Stomach (tissue), 8 donors: ENCODE measurements at regions not wholly inside any gene's neighbourhood (a gene's known extent, or its start where the extent isn't known, plus 50 kb on each side); places are given as distances from the start of the nearest gene placed in this dataset.

ENCODE experiments used
- DNase-seq, 2 donors: peaks; one replicate each; pipeline versions ENCODE4 v3.0.0 to v3.0.0-alpha.2; 2013 to 2019
- H3K27ac ChIP-seq, 5 donors: fragments of 200-600 bp in 4 of 5; sonication (generic) in 4 of 5; one replicate each; pipeline ENCODE4 v1.5.1; 2013 to 2019; ENCODE audit warnings: mild to moderate bottlenecking in 1 of 5, moderate library complexity in 1 of 5
- H3K27me3 ChIP-seq, 3 donors: fragments of 200-600 bp; sonication (generic); one replicate each; pipeline ENCODE4 v1.5.1; 2017 to 2019; ENCODE audit warnings: mixed run types in 1 of 3
- H3K36me3 ChIP-seq, 4 donors: fragments of 200-600 bp; sonication (generic); 1 replicate in 3 of 4; 2 replicates in 1 of 4; pipeline ENCODE4 v1.5.1; 2016 to 2019
- H3K4me1 ChIP-seq, 4 donors: fragments of 200-600 bp; sonication (generic); one replicate each; pipeline ENCODE4 v1.5.1; 2016 to 2019
- H3K4me3 ChIP-seq, 4 donors: fragments of 200-600 bp; sonication (generic) in 3 of 4; one replicate each; pipeline ENCODE4 v1.5.1; 2016 to 2019; ENCODE audit warnings: mild to moderate bottlenecking in 1 of 4
- H3K9me3 ChIP-seq, 4 donors: fragments of 200-600 bp; sonication (generic); one replicate each; pipeline ENCODE4 v1.5.1; 2016 to 2019
- EP300 ChIP-seq: sonication (generic); formaldehyde crosslinking; IDR thresholded peaks from one replicate; pipeline ENCODE4 v1.6.1; 2017; ENCODE audit warnings: antibody characterized with exemption
- POLR2A ChIP-seq, 4 donors: fragments of 450-650 bp; IDR thresholded peaks; one replicate each; pipeline ENCODE4 v1.6.1; 2016; ENCODE audit warnings: antibody characterized with exemption in 4 of 4, control low read depth in 2 of 4, mild to moderate bottlenecking in 1 of 4, moderate library complexity in 1 of 4
- POLR2AphosphoS5 ChIP-seq, 3 donors: sonication (generic); formaldehyde crosslinking; IDR thresholded peaks; one replicate each; pipeline ENCODE4 v1.6.1; 2016; ENCODE audit warnings: antibody characterized with exemption in 3 of 3
- WGBS, 5 donors: extraction: QIAGEN DNeasy Blood & Tissue Kit in 3 of 5; methylation state at CpG; one replicate each; pipeline versions ENCODE4 v1.1.5 to v1.1.7; 2013 to 2018; 5-methylcytosine and 5-hydroxymethylcytosine counted together
- intact Hi-C: fragments of 100-400 bp; cut with DNase I; formaldehyde crosslinking; loops from one replicate; pipeline ENCODE4 v1.15.1; 2023; ENCODE audit warnings: low total_unique reads
- TF ChIP-seq, protein P1 (sequence below), 7 experiments: fragments of 450-650 bp in 4 of 7; fragments of 200-600 bp in 3 of 7; sonication (generic) in 3 of 7; IDR thresholded peaks; one replicate each; pipeline ENCODE4 v1.5.1; 2016 to 2019; ENCODE audit warnings: antibody characterized with exemption in 7 of 7, control low read depth in 2 of 7, mild to moderate bottlenecking in 1 of 7
- donor health status: healthy with polysubstance abuse.
- donor health status: Bipolar disorder and iron deficiency.
- donor health status: healthy.

DNA sequence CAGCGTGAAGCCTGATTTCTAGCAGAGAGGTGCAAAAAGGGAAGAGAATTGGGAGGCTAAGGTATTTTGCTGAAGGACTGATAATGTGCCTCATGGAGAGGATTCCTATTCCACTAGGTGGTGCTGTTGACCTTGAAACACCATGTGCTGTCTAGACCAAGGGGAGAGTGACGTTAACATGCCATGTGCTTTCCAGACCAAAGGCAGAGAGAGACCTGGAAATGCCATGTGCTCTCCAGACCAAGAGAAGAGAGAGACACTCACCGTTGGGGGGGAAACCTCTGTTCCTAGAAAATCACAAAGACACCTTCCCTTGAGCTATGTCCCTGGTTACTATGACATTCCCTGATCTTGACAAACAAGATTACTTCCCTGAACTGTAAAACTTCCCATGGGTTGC is 286.0 kb upstream of the TUSC1 start:
- intact Hi-C loops: no loop called here
- Histone ChIP-seq H3K36me3 (no peaks in the 10 kb centered on the region), H3K27me3 (no peaks in the 10 kb centered on the region), H3K4me1 (no peaks in the 10 kb centered on the region), H3K27ac (no peak overlapping the region), H3K9me3 (peaks cover 3 to 30% (median 20%) of the 10 kb centered on the region in 4 donors), H3K4me3 (no peak overlapping the region)
- DNase-seq: peak in 1 of 2 donors; percentile 47
- TF ChIP-seq EP300: no peak
- TF ChIP-seq, protein P1, sequence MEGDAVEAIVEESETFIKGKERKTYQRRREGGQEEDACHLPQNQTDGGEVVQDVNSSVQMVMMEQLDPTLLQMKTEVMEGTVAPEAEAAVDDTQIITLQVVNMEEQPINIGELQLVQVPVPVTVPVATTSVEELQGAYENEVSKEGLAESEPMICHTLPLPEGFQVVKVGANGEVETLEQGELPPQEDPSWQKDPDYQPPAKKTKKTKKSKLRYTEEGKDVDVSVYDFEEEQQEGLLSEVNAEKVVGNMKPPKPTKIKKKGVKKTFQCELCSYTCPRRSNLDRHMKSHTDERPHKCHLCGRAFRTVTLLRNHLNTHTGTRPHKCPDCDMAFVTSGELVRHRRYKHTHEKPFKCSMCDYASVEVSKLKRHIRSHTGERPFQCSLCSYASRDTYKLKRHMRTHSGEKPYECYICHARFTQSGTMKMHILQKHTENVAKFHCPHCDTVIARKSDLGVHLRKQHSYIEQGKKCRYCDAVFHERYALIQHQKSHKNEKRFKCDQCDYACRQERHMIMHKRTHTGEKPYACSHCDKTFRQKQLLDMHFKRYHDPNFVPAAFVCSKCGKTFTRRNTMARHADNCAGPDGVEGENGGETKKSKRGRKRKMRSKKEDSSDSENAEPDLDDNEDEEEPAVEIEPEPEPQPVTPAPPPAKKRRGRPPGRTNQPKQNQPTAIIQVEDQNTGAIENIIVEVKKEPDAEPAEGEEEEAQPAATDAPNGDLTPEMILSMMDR (IDR thresholded peaks at IDR 0.05): peak in 1 of 7 experiments; percentile 7
- WGBS, 5 donors: 31 to 45% (median 40%) methylated on average over 3 of the region's 3 CpGs

DNA sequence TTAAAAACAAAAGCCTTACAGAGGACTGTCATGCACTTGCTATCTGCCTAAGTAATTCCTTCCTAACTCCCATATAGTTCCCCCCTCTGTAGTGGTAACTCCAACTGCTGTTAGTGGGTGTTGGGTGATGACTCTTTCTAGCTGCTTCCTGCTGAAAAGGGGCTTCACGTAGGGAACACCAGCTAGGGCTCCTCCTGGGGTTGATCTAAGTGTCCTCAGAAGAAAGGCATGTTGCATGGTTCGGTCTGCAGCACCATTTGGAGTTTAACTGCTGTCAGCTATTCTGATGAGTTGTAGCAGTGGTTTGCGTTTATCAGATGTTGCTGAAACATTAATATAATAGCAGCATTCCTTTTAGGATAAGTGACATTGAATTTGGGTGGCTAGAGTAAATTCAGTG is 281.9 kb upstream of the TUSC1 start:
- H3K4me3 ChIP-seq: no peak overlapping the region
- H3K27me3 ChIP-seq: no peaks in the 10 kb centered on the region
- 61 to 79% (median 70%) methylated on average over 3 of the region's 3 CpGs for WGBS, 5 donors
- no peak for DNase-seq
- no peaks in the 10 kb centered on the region for H3K36me3 ChIP-seq
- TF ChIP-seq POLR2A (IDR thresholded peaks at IDR 0.05): no peak
- H3K27ac ChIP-seq: no peak overlapping the region
- H3K4me1 ChIP-seq: no peaks in the 10 kb centered on the region
- intact Hi-C loops: no loop called here
- peaks cover 3 to 23% (median 18%) of the 10 kb centered on the region in 4 donors for H3K9me3 ChIP-seq

DNA sequence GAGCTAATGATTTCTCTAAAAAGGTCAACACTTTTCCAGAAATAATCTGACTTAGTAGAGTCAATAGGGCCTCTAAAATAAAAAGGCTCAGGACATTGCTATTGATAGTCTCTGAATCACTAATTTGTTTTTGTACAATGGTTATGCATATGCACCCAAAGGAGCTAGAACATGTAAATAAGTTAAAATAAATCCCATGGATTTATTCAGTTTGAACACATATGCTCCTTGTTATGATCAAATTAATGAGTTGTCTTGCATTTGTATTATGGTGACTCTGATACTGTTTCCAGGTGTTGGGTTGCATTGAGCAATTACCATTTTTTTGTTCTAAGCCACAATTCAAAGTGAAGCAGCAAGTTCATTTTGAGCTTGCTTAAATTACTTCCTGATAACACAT is 276.0 kb upstream of the TUSC1 start:
- Histone ChIP-seq H3K4me3 (no peak overlapping the region), H3K4me1 (no peaks in the 10 kb centered on the region), H3K27me3 (no peaks in the 10 kb centered on the region), H3K36me3 (no peaks in the 10 kb centered on the region), H3K9me3 (peaks cover 0 to 13% (median 5%) of the 10 kb centered on the region in 4 donors), H3K27ac (no peak overlapping the region)
- DNase-seq: no peak
- TF ChIP-seq POLR2AphosphoS5 (IDR thresholded peaks at IDR 0.05) (no peak), POLR2A (IDR thresholded peaks at IDR 0.05) (no peak), EP300 (no peak)
- TF ChIP-seq, protein P1 (IDR thresholded peaks at IDR 0.05): no peak
- intact Hi-C loops: no loop called here

DNA sequence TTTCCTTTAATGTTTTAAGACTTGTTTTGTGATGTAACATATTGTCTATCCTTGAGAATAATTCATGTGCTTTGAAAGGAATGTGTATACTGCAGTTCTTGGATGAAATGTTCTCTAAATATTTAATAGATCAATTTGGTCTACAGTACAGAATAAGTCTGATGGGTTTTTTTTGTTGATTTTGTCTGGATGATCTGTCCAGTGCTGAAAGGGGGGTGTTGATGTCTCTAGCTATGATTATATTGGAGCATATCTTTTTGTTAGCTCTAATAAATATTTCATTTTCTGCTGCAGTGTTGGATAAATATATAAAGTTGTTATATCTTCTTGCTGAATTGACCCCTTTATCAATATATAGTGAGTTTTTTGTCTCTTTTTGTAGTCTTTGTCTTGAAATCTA is 269.9 kb upstream of the TUSC1 start:
- H3K27ac ChIP-seq: no peak overlapping the region
- intact Hi-C loops: no loop called here
- no peaks in the 10 kb centered on the region for H3K4me1 ChIP-seq
- no peaks in the 10 kb centered on the region for H3K27me3 ChIP-seq
- peaks cover 0 to 28% (median 17%) of the 10 kb centered on the region in 4 donors for H3K9me3 ChIP-seq
- no peak overlapping the region for H3K4me3 ChIP-seq
- DNase-seq: no peak
- TF ChIP-seq EP300: no peak
- no peak for TF ChIP-seq POLR2AphosphoS5 (IDR thresholded peaks at IDR 0.05)
- H3K36me3 ChIP-seq: no peaks in the 10 kb centered on the region

DNA sequence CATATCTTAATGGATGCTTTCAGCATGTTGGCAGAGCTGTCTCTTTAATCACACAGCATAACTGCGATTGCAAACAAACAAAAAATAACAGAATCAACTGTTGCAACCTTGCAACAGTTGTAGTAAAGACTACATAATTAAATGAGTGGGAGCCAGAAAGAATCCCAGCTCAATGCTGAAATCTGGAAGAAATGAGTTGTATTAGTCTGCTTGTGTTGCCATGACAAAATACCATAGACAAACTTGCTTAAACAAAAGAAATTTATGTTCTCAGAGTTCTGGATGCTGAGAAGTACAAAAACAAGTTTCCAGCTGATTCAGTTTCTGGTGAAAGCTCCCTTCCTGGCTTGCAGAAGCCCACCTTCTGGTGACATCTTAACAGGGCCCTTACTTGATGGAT is 260.9 kb upstream of the TUSC1 start:
- H3K27me3 ChIP-seq: no peaks in the 10 kb centered on the region
- DNase-seq: no peak
- peaks cover 0 to under 1% (median 0%) of the 10 kb centered on the region in 4 donors for H3K9me3 ChIP-seq
- 76 to 100% (median 79%) methylated on average over 1 of the region's 1 CpG for WGBS, 5 donors
- no peak overlapping the region for H3K27ac ChIP-seq
- H3K36me3 ChIP-seq: no peaks in the 10 kb centered on the region
- H3K4me3 ChIP-seq: no peak overlapping the region
- H3K4me1 ChIP-seq: no peaks in the 10 kb centered on the region
- TF ChIP-seq, protein P1 (IDR thresholded peaks at IDR 0.05): no peak
- TF ChIP-seq EP300: no peak
- TF ChIP-seq POLR2A (IDR thresholded peaks at IDR 0.05): no peak
- TF ChIP-seq POLR2AphosphoS5 (IDR thresholded peaks at IDR 0.05): no peak
- intact Hi-C loops: loop anchor here (10.0 kb wide), 1 partner anchor 56 kb away; no protein-coding TSS in a partner anchor
